ENCODE measurements at regions not wholly inside any gene's neighbourhood (a gene's known extent, or its start where the extent isn't known, plus 50 kb on each side); places are given as distances from the start of the nearest gene placed in this dataset.

DNA sequence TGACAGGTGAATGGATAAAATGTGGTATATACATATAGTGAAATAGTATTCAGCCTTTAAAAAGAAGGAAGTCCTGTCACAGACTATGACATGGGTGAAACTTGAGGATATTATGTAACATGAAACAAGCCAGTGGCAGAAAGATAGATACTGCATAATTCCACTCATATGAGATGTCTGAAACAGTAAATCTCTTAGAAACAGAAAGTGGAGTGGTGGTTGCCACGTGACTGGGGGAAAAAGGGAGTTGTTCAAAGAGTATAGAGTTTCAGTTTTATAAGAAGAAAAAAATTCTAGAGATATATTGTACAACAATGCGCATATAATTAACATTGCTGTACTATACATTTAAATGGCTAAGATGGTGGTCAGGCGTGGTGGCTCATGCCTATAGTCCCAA, 178.2 kb upstream of the ATP5MC3 start:
- Histone ChIP-seq H3K4me3 (replicated peaks; ENCODE audit: low read depth, low read length) (no peak overlapping the region), H3K27me3 (replicated peaks; ENCODE audit: control insufficient read depth, insufficient read depth, low read length) (no peaks in the 10 kb centered on the region), H3K36me3 (ENCODE audit: control insufficient read depth, insufficient read depth, low read length) (no peaks in the 10 kb centered on the region)
- DNase-seq (ENCODE audit: extremely low read depth, insufficient read length) = no peak
- TF ChIP-seq, protein P1, sequence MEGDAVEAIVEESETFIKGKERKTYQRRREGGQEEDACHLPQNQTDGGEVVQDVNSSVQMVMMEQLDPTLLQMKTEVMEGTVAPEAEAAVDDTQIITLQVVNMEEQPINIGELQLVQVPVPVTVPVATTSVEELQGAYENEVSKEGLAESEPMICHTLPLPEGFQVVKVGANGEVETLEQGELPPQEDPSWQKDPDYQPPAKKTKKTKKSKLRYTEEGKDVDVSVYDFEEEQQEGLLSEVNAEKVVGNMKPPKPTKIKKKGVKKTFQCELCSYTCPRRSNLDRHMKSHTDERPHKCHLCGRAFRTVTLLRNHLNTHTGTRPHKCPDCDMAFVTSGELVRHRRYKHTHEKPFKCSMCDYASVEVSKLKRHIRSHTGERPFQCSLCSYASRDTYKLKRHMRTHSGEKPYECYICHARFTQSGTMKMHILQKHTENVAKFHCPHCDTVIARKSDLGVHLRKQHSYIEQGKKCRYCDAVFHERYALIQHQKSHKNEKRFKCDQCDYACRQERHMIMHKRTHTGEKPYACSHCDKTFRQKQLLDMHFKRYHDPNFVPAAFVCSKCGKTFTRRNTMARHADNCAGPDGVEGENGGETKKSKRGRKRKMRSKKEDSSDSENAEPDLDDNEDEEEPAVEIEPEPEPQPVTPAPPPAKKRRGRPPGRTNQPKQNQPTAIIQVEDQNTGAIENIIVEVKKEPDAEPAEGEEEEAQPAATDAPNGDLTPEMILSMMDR (IDR thresholded peaks at IDR 0.05; ENCODE audit: insufficient read depth, low read length, poor library complexity, severe bottlenecking) = no peak

DNA sequence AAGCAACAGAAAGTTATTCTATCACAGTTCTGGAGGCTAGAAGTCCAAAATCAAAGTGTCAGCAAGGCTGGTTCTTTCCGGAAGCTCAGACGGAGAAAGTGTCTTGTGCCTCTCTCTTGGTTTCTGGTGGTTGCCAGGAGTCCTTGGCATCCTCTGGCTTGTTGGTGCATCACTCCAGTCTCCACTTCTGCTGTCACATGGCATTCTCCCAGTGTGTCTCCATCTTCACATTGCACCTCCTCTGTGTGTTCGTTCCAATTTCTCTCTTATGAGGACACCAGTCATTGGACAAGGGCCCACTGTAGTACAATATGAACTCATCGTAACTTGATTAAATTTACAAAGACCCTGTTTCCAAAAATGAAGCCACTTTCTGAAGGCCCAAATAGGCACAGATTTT, 175.4 kb upstream of the ATP5MC3 start:
- no peaks in the 10 kb centered on the region for H3K36me3 ChIP-seq (ENCODE audit: control insufficient read depth, insufficient read depth, low read length)
- DNase-seq (ENCODE audit: extremely low read depth, insufficient read length) = no peak
- TF ChIP-seq, protein P1 (IDR thresholded peaks at IDR 0.05; ENCODE audit: insufficient read depth, low read length, poor library complexity, severe bottlenecking) = no peak
- H3K27me3 ChIP-seq (replicated peaks; ENCODE audit: control insufficient read depth, insufficient read depth, low read length) = no peaks in the 10 kb centered on the region
- H3K4me3 ChIP-seq (replicated peaks; ENCODE audit: low read depth, low read length) = no peak overlapping the region

DNA sequence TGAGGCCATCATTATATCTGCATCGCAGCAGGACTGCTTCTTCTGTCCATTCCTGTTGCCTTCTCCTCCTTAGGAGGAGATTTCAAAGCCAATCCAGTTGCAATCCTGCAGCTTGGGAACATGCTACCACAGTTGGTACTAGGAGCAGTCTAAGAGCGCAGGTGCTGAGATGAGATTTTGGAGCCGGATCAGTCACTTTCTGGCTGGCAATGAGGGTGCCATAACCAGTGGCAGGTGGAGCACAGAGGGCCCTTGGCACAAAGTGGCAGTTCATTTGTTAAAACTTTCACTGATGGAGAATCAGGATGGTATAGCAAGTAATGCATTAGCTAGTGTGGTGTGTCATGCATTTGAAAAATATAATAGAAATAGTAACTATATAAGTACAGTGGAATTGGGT, 173.7 kb upstream of the ATP5MC3 start:
- H3K4me3 ChIP-seq (replicated peaks; ENCODE audit: low read depth, low read length) = no peak overlapping the region
- TF ChIP-seq, protein P1 (IDR thresholded peaks at IDR 0.05; ENCODE audit: insufficient read depth, low read length, poor library complexity, severe bottlenecking) = no peak
- no peaks in the 10 kb centered on the region for H3K36me3 ChIP-seq (ENCODE audit: control insufficient read depth, insufficient read depth, low read length)
- DNase-seq (ENCODE audit: extremely low read depth, insufficient read length) = no peak
- no peaks in the 10 kb centered on the region for H3K27me3 ChIP-seq (replicated peaks; ENCODE audit: control insufficient read depth, insufficient read depth, low read length)

GRCh38 chr2:175353275-175353674, 171.8 kb upstream of the ATP5MC3 start:
- no peaks in the 10 kb centered on the region for H3K27me3 ChIP-seq (replicated peaks; ENCODE audit: control insufficient read depth, insufficient read depth, low read length)
- DNase-seq (ENCODE audit: extremely low read depth, insufficient read length) = no peak

DNA sequence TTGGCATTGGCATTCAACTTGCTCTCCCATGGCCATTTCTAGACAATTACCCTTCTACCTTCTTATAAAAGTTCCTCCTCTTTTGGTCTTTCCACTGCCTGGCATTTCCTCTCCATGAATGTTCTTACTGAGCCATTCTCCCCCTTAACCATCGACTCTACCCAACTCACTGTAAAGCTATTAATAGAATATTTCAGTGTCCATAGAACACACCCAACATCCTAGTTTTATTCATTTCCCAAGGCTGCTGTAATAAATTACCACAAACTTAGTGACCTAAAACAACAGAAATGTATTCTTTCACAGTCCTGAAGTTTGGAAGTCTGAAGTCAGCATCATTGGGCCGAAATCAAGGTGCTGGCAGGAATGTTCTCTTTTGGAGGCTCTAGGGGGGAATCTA, 170.0 kb upstream of the ATP5MC3 start:
- Histone ChIP-seq H3K4me3 (replicated peaks; ENCODE audit: low read depth, low read length) (no peak overlapping the region), H3K27me3 (replicated peaks; ENCODE audit: control insufficient read depth, insufficient read depth, low read length) (no peaks in the 10 kb centered on the region), H3K36me3 (ENCODE audit: control insufficient read depth, insufficient read depth, low read length) (no peaks in the 10 kb centered on the region)
- TF ChIP-seq, protein P1 (IDR thresholded peaks at IDR 0.05; ENCODE audit: insufficient read depth, low read length, poor library complexity, severe bottlenecking) = no peak
- no peak for DNase-seq (ENCODE audit: extremely low read depth, insufficient read length)

More at GRCh38 chr2:175353275-175353674, 171.8 kb upstream of the ATP5MC3 start:
- TF ChIP-seq, protein P1 (IDR thresholded peaks at IDR 0.05; ENCODE audit: insufficient read depth, low read length, poor library complexity, severe bottlenecking) = no peak
- H3K36me3 ChIP-seq (ENCODE audit: control insufficient read depth, insufficient read depth, low read length) = no peaks in the 10 kb centered on the region
- H3K4me3 ChIP-seq (replicated peaks; ENCODE audit: low read depth, low read length) = no peak overlapping the region

- TF ChIP-seq, protein P1 (IDR thresholded peaks at IDR 0.05; ENCODE audit: insufficient read depth, low read length, poor library complexity, severe bottlenecking) = no peak
- no peak overlapping the region for H3K4me3 ChIP-seq (replicated peaks; ENCODE audit: low read depth, low read length)
- H3K36me3 ChIP-seq (ENCODE audit: control insufficient read depth, insufficient read depth, low read length) = no peaks in the 10 kb centered on the region
- no peaks in the 10 kb centered on the region for H3K27me3 ChIP-seq (replicated peaks; ENCODE audit: control insufficient read depth, insufficient read depth, low read length)
- no peak for DNase-seq (ENCODE audit: extremely low read depth, insufficient read length)
Observed at GRCh38 chr2:175350105-175350504, 168.6 kb upstream of the ATP5MC3 start.

All from GM06990 (cell line).